GM12874 (cell line): ENCODE measurements at regions not wholly inside any gene's neighbourhood (a gene's known extent, or its start where the extent isn't known, plus 50 kb on each side); places are given as distances from the start of the nearest gene placed in this dataset.

ENCODE experiments used
- TF ChIP-seq, protein P1 (sequence below): IDR thresholded peaks from 2 replicates; pipeline ENCODE4 v1.5.1; 2011; ENCODE audit warnings: low read depth, mild to moderate bottlenecking, control low read depth, low read length, moderate library complexity; ENCODE audit not compliant: insufficient read depth

DNA sequence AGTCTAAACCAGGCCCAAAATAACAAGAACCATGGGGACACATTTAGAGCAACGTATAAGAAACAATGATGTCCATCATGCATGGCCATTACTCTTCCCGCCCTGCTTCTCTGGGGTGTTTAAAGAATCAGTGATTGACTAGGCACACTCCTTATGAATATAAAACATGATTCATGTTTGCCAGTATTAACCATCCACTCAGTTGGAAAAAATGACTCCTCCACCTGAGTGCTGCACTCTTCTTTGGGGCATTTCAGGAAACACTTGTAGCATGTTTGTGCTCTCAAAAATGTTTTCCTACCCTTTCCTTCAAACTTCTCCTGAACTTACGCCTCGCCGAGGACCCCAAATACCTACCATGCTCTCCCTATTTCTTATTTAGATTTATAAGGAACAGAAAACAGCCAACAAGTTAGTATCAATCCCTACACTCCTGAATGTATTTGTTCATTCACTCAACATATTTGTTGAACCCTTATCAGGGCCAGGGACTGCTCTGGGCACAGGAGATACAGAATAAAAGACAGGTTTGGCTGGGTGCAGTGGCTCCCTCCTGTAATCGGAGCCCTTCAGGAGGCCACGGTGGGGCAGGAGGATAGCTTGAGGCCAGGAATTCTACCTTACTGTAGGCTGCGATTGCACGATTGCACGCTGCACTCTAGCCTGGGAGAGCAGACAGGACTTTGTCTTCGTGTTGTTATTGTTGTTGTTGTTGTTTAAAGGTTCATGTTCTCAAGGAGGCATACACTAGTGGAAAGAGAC is 137.0 kb downstream of the TMCO5A start:
- TF ChIP-seq, protein P1, sequence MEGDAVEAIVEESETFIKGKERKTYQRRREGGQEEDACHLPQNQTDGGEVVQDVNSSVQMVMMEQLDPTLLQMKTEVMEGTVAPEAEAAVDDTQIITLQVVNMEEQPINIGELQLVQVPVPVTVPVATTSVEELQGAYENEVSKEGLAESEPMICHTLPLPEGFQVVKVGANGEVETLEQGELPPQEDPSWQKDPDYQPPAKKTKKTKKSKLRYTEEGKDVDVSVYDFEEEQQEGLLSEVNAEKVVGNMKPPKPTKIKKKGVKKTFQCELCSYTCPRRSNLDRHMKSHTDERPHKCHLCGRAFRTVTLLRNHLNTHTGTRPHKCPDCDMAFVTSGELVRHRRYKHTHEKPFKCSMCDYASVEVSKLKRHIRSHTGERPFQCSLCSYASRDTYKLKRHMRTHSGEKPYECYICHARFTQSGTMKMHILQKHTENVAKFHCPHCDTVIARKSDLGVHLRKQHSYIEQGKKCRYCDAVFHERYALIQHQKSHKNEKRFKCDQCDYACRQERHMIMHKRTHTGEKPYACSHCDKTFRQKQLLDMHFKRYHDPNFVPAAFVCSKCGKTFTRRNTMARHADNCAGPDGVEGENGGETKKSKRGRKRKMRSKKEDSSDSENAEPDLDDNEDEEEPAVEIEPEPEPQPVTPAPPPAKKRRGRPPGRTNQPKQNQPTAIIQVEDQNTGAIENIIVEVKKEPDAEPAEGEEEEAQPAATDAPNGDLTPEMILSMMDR, result no peak

GRCh38 chr15:38072007-38072347 is 137.5 kb downstream of the TMCO5A start:
- TF ChIP-seq, protein P1, result no peak

DNA sequence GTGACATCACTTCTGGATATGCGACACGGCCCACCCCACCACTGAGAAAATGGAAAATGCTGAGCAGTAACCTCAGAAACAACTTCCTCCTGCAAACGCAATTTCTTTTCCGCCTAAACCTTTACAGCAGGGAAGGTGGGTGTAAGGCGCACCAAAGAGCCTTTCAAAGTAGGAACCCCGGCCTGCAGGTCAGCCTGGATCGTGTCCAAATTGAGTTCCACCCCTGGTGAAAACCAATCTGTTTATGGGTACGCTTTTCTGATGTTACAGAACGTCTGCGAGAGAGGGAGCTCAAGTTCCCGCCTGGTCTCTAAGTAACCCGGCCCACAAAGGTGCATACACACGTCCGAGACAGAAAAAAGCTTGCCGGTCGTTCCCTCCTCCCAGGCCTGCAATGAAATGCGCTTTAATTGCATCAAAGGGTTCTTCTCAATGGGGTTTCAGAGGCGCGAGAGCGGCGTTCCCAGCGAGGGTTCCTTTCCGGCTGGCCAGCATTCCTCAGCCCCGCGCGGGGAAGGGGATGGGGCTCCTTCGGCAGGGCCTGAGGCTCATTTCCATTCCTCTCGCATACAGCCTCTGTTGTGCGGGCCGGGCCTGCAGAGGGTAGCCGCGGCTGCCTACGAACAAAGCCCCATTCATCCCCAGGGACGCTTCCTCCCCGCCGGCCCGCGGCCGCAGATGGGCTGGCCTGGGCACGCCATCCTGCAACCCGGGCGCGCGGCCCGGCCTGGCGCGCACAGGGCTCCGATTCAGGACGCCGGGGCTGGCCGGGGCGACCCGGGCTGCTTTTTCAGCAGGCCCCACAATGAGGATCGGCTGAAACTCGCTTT is 138.1 kb downstream of the TMCO5A start:
- TF ChIP-seq, protein P1, result peak; percentile 33; the same call in 1 of the 2 replicates

GRCh38 chr15:38073178-38073946 is 138.9 kb downstream of the TMCO5A start:
- TF ChIP-seq, protein P1, result no peak

DNA sequence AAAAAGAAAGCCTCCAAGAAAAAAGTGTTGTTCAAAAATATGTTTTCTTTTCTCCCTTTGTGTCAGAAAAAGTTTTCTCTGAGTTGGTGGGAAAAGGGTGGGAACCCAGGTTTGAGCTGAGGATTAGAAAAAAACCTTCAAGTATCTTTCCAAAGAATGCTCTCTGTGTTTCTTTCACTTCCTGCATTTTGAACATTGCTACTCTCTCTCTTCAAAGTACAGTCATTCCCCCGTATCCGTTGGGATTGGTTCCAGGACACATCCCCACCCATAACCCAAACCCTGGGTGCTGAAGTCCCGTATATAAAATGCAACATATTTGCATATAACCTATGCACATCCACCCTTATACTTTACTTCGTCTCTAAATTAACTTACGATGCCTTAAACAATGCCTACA is 139.6 kb downstream of the TMCO5A start:
- TF ChIP-seq, protein P1, result no peak

- TF ChIP-seq, protein P1, result no peak
Measured at GRCh38 chr15:38075466-38075865, 141.0 kb downstream of the TMCO5A start.

GRCh38 chr15:38076786-38077185 is 142.3 kb downstream of the TMCO5A start:
- TF ChIP-seq, protein P1, result no peak
